GM10266 (cell line): ENCODE measurements at regions not wholly inside any gene's neighbourhood (a gene's known extent, or its start where the extent isn't known, plus 50 kb on each side); places are given as distances from the start of the nearest gene placed in this dataset.

Experiments
- DNase-seq: peaks from one replicate; pipeline ENCODE4 v3.0.0; 2012; ENCODE audit errors: extremely low spot score
- TF ChIP-seq, protein P1 (sequence below): IDR thresholded peaks from 2 replicates; pipeline ENCODE4 v1.5.1; 2012; ENCODE audit warnings: mild to moderate bottlenecking, low read depth; ENCODE audit not compliant: control insufficient read depth, insufficient read depth; ENCODE audit errors: missing control alignments

DNA sequence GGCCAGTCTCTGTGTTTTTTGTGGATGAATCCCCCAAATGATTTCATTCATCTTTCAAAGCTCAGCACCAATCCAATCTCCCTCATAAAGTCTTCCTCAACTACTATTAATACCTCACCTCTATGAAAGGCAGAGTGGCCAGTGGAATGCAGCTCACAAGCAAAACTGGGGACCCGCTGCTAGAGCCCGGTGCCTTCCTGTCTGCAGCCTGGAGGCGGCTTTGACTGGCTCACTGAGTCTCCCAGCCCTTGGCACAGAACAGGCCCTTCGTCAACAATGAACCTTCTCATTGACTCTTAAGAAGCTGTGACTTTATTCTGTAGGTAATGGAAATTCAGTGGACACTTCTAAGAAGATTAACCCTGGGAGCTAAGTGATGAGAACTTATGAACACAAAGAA, 86.8 kb upstream of the RAB4A start:
- TF ChIP-seq, protein P1, sequence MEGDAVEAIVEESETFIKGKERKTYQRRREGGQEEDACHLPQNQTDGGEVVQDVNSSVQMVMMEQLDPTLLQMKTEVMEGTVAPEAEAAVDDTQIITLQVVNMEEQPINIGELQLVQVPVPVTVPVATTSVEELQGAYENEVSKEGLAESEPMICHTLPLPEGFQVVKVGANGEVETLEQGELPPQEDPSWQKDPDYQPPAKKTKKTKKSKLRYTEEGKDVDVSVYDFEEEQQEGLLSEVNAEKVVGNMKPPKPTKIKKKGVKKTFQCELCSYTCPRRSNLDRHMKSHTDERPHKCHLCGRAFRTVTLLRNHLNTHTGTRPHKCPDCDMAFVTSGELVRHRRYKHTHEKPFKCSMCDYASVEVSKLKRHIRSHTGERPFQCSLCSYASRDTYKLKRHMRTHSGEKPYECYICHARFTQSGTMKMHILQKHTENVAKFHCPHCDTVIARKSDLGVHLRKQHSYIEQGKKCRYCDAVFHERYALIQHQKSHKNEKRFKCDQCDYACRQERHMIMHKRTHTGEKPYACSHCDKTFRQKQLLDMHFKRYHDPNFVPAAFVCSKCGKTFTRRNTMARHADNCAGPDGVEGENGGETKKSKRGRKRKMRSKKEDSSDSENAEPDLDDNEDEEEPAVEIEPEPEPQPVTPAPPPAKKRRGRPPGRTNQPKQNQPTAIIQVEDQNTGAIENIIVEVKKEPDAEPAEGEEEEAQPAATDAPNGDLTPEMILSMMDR: no peak
- DNase-seq: no peak

DNA sequence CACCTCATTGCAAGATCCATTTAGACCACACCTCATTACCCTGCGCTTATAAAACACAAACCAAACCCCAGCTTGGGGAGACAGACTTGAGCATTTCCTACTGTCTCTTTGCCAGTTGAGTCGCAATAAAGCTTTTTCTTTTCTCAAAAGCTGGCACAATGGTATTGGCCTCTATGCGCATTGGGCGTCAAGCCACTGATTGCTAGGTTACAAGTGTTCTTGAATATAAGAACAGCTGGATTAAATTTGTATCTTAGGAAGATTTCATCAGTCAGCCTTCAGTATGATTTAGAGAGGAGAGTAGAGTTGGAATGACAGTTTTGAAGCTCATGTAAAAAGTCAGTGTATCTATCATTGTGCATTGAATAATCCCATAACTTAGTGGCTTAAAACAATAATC, 84.9 kb upstream of the RAB4A start:
- no peak for DNase-seq
- TF ChIP-seq, protein P1: no peak

DNA sequence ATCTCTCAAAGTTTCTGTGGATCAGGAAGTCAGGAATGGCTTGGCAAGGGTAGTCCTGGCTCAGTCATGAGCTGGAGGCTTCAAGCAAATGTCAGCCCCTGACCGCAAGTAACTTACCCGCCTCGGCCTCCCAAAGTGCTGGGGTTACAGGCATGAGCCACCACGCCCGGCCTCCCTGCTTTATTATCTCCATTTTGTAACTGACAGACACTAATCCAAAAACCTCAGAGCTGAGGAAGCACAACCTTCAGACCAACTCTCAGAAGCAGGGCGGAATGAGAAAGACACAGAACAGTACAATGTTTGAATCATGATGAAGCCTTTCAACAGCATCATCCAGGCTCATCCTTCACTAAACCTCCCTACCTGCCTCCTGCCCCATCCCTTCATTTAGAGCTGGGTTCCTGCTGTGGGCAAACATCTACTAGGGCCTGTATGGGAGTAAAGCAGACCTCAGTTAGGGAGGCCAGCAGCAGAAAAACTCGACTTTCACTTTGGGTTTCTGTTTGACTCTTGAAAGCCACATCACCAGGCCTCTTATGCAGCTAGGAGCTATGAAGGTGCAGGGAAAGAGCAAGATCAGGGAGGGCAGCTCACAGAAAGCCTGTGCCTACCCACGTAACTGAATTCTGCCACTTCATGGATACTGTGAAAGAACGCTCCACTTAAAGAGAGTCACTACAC, 84.4 kb upstream of the RAB4A start:
- TF ChIP-seq, protein P1: no peak
- DNase-seq: peak; percentile 74

DNA sequence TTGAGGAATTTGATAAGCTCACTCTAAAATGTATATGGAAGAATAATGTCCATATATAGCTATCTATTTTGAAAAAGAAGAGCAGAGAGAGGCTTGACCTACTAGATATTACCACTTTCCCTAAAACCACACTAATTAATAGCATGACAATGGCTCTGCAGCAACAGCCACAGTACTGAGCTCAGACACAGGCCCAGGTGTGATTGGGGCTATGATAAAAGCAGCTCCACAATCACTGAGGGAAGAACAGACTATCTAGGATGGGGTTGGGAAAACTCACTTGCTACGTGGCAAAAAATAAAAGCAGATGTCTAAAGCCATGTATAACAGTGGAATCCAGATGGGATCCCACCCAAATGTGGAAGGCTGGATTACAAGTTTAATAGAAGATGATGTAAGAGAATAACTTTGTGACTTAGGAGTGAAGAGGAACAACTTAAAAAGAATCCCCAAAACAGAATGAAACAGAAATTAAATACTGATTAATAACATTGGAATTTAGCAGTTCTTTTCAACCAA, 80.8 kb upstream of the RAB4A start:
- TF ChIP-seq, protein P1: no peak
- DNase-seq: no peak

DNA sequence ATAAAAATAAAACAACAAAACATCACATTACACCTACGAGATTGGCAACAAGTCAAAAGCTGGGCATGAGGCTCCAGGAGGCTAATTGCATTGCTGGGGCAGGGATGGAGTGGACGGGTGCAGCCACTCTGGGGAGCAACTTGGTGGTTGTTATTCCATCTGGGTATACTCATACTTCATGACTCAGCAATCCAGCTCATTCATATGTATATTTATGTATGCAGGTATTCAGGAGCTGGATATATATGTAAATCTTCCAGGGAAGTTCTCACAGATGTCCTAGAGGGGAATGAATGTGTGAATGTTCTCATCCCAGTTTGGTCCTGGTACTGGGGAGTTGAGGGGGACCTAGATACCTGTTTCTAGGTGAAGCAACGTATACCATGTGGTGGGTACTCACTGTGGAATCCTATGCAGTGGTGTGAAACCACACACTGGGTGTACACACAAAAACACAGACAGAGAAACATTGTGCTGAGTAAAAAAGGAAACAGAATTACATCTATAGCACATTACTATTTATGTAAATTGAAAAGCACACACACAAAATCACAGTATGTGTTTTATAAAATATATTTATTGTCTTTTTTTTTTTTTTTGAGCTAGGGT, 79.7 kb upstream of the RAB4A start:
- no peak for DNase-seq

DNA sequence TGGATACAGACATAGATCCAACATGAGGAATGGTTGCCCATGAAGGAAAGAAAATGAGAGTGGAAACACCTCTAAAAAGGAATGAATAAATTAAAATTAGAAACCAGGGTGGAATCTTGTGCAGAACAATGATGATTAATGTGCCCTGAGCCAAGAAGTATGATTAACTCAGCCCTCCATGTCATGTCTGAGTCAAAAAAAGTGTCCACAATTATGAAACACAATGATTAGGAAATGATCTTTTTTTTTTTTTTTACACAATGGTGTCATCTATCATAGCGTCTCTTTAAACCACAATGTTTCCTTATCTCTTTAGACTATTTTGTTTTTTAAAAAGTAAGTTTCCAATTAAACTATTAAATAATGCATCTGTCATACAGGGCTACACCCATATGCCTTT, 78.9 kb upstream of the RAB4A start:
- TF ChIP-seq, protein P1: no peak
- no peak for DNase-seq

More for the DNA sequence above, 79.7 kb upstream of the RAB4A start:
- TF ChIP-seq, protein P1: no peak

DNA sequence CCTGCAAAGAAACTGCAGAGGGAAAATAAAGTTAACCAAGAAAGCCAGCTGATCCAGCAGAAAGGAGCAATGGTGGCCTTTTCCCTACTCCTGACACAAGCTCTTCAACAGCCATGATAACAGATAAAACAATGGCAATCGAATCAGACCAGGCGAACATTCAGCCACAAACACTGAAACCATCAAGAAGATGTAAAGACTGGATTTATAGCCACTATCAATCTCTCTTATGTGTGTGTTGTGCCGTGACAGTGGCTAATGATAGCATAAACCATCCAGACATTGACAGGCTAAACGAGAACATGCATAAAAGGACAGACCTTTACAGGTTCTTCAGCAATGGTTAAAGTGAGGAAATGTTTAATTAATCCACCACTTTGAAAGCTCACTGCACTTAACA, 78.1 kb upstream of the RAB4A start:
- TF ChIP-seq, protein P1: no peak
- DNase-seq: no peak
